ENCODE measurements at regions not wholly inside any gene's neighbourhood (a gene's known extent, or its start where the extent isn't known, plus 50 kb on each side); places are given as distances from the start of the nearest gene placed in this dataset.
A peak's percentile ranks its signal among the peaks of the same experiment; 100 is the strongest.

- DNase-seq, result no peak
Measured at GRCh38 chr1:232682248-232682647, 52.3 kb upstream of the SIPA1L2 start.

DNA sequence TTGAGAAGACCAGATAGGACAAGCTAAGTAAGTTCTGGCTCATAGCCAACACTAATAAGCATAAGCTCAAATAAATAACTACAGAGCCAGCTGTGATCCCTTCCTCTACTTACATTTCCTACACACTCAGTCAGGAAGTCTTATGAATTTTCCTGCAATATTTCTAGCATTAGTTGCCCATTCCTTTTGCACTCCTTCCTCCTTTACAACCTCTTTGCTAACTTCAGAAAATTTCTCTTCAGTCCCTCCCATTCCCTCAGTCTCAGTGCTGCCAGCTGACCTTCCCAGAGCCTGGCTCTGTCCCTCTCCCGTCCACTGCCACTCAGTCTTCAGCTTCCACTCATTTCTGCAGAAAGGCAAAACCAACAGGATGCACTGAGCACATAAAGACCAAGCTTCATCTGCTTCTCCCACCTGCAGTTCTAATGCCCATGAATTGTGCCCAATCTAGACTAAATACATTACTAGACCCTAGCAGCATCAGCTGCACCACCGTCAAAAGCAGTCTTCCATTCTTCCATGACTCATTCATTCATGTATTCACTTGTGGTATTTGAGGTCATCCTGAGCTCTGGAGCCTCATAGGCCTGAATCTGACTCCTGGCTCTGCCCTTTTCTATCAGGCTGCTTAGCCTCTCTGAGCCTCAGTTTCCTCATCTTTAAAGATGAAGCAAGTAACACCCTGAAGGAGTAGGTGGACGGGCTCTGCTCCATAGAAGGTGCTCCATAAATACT is 54.6 kb upstream of the SIPA1L2 start:
- DNase-seq, result no peak

DNA sequence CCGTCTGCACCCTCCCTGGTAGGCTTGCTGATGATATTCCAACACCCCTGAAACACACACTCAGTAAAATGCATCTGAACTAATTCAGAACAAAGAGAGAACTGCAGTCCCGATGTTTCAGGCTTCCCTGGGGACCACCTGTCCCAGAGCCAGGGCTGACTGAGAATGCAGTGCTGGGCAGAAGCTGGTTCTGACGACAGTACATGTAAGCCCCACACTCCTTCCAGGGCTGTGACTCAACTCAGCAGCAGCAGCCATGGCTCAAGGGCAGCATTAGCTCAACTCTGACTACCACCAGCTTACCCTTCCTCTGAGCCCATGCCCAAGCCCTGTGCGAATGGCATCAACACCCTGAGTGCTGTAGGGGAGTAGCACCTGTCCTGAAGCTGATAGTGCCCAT is 56.4 kb upstream of the SIPA1L2 start:
- DNase-seq, result no peak

DNA sequence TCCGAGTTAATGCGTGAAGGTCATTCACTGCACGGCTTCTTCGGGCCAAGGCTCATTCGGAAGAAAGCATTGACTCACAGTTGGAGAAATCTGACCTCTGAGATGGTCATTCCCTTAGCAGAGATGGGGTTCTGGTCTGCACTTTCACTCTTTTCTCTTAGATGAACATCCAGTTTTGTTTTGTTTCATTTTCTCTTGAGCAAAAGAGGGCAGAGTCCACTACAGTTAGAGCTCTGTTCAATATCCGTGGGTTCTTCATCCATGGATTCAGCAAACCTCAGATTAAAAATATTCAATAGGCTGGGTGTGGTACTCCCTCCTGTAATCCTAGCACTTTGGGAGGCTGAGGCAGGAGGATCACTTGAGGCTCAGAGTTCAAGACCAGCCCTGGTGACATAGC is 57.4 kb upstream of the SIPA1L2 start:
- DNase-seq, result no peak

DNA sequence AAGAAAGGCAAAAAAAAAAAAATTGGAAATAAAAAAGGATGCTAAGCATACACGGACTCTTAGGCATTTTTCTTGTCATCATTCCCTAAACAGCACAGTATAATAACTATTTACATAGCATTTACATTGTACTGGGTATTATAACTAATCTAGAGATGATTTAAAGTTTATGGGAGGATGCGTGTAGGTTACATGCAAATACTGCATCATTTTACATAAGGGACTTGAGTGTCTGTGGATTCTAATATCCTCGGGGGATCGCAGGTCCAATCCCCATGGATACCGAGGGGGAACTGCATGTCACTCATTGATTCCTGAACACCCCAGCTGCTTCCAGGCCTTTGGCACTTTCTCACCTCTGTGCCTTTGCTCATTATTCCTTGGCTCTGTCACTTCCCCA is 57.8 kb upstream of the SIPA1L2 start:
- DNase-seq, result no peak

DNA sequence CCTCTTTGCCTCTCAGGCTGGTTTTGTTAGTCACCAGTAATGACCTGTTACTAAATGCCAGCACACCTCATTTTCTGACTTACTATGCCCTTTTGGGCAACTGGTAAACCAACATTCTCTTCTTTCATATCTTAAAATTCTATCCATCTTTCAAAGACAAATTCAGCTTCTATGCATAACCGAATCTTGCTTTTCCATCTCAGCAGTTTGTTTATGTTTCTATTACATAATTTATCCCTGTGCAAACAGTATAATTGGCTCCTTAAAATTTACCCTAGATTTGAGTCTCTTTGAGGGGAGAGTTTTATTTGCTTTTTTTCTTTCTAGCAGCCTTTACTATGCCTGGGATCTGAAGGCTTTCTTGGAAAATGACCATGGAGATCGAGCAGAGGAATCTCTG is 58.5 kb upstream of the SIPA1L2 start:
- DNase-seq, result no peak

DNA sequence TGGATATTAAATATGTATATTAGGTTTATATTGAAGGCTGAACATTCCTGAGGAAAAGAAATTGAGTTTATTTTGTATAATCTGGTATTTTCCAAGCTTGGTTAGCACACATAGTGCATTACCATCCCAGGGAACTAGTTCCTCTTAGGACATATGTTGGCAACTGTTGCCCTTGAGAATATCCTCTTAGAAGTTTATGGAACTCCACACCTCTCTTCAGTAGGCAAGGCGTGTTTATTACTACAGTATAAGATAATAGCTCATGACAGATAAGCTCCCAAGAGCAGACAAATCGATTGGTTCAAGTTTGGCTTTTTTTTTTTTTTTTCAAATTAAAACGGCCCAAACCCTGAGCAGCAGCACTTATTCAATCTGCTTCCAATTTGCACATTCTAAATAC is 59.8 kb upstream of the SIPA1L2 start:
- DNase-seq, result no peak

GRCh38 chr1:232690285-232690935 is 60.5 kb upstream of the SIPA1L2 start:
- peak; percentile 40 for DNase-seq

DNA sequence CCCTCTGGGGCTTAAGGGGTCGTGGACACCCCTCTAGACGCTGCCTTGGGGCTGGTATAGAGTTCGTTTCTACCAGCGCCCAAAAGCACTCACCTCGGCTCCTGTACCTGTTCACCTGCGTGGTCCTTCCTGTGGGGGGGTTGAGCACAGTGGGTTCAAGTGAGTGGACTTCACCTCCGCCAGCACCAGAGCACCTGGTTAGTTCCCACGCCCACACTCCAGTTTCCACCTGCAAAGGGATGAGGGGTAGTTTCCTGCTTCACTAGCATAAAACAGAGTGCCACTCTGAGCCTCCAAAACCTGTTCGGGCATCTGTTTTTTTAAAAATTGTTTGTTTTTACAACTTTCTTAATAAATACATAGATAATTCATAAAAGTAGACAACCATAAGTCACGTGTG is 64.5 kb upstream of the SIPA1L2 start:
- no peak for DNase-seq

- no peak for DNase-seq
Measured at GRCh38 chr1:232695621-232696385, 65.9 kb upstream of the SIPA1L2 start.

DNA sequence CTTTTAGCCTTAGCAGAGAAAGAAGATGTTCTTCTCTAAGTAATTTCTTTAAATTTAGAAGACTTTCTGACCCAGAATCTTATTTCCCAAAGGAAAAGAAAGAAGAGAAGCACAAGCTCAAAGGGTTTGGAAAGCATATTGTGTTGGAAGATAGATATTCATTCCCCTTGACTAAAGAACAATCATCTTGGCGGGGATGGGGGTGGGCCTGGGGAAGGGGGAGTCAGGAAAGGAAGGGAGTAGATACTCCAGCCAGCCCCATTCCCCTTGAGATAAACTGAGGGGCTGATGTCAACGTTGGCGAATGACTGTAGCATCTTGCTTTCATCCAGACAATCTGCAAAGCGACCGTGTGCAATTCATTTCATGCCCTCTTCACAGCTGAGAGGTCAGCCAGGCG is 66.5 kb upstream of the SIPA1L2 start:
- DNase-seq, result no peak

DNA sequence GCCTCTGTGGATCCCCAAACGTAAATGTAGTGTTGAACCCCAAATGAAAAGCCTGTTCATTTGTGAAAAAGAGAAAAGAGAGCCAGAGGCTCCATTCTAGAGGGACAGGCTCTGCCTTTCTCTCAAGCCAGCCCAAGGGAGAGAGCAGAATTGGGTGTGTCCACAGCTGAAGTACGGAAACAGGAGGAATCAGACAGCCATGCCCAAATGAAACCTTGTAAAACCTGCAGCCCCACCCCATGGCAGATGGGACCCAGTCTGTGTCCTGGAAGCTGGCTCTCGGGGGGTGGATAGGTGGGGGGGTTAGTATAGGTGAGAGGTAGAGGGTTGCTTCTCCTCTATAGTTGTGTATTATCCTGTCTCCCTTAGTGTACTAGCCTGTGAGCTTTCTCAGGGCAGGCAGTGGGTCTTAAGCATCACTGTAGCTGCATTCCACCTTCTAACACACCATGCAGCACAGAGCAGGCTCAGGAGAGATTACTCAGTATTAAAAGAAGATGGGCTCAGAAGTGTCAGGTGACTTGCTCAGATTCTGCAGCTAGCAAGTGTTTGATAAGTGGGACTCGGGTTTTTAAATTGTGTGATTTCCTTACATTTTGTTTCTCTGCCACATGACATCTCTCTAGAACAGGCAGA is 67.4 kb upstream of the SIPA1L2 start:
- DNase-seq, result no peak

GRCh38 chr1:232699814-232700213 is 69.9 kb upstream of the SIPA1L2 start:
- DNase-seq, result no peak

DNA sequence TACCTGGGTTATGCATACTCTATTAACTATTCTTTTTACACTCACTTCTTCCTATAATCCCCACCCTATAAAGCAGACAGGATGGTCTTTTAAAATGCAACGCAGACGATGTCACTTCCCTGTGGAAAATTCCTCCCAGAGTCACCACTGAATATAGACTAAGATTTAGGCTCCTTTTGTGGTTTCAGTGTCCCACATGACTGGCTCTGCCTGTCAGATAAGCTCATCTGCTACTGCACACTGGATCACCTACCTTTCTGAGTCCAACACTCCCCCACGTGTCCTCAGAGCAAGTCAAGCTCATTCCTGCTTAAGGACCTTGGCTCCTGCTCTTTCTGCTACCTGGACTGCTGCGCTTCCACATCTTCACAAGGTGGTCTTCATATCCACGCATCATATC is 73.0 kb upstream of the SIPA1L2 start:
- DNase-seq, result no peak

- DNase-seq, result no peak
Measured at GRCh38 chr1:232704256-232704655, 74.3 kb upstream of the SIPA1L2 start.

- DNase-seq, result no peak
Measured at GRCh38 chr1:232704694-232705680, 75.1 kb upstream of the SIPA1L2 start.

- no peak for DNase-seq
Measured at GRCh38 chr1:232705815-232706575, 76.1 kb upstream of the SIPA1L2 start.

GRCh38 chr1:232707142-232707541 is 77.2 kb upstream of the SIPA1L2 start:
- no peak for DNase-seq

- no peak for DNase-seq
Measured at GRCh38 chr1:232709386-232709785, 79.5 kb upstream of the SIPA1L2 start.

DNA sequence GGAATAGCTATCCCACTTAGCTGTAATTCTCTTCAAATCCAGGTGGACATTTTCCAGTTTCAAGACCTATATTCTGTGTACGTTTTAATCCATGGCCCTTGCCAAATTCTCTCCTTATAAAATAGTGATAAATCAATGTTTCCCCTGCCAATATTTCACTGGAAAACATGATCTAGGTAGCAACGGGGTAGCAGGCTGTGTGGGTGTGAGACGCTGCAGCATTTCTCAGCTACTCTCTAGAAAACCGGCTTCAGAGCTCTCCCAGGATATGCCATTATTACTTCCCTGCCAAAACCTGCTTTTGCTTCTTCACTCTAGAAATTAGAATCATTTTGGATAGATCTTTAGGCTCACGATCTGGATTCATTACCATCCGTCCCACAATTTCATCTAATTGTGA is 82.1 kb upstream of the SIPA1L2 start:
- DNase-seq, result no peak

GRCh38 chr1:232713785-232714184 is 83.9 kb upstream of the SIPA1L2 start:
- DNase-seq, result no peak

- DNase-seq, result no peak
Measured at GRCh38 chr1:232715154-232715553, 85.2 kb upstream of the SIPA1L2 start.

All from RPMI8226 (cell line).